Activated naive CD4-positive, alpha-beta T cell treated with anti-CD3 and anti-CD28 coated beads, Interleukin-2, amount 10 ng/mL, durations not matched to agents 7 days and 5 days (primary cell): ENCODE measurements at regions not wholly inside any gene's neighbourhood (a gene's known extent, or its start where the extent isn't known, plus 50 kb on each side); places are given as distances from the start of the nearest gene placed in this dataset.

ENCODE experiments used
- CTCF ChIA-PET: fragments of 350-600 bp; sonication (Branson Sonifier 250); formaldehyde crosslinking; loops from one replicate; lab custom pipeline; 2021; ENCODE audit warnings: antibody characterized with exemption; lab: Charles Lee
- DNase-seq: peaks from one replicate; pipeline ENCODE4 v3.0.0-alpha.2; 2020
- H3K27ac Mint-ChIP-seq: one replicate; pipeline ENCODE4 v1.8.0; 2021; ENCODE audit warnings: mild to moderate bottlenecking, moderate library complexity, mixed read lengths
- H3K27me3 Mint-ChIP-seq: one replicate; pipeline ENCODE4 v1.8.0; 2021; ENCODE audit warnings: mild to moderate bottlenecking, mixed read lengths
- H3K36me3 Mint-ChIP-seq: one replicate; pipeline ENCODE4 v1.8.0; 2021; ENCODE audit warnings: mixed read lengths
- H3K4me1 Mint-ChIP-seq: one replicate; pipeline ENCODE4 v1.8.0; 2021; ENCODE audit warnings: mixed read lengths
- H3K4me3 Mint-ChIP-seq: one replicate; pipeline ENCODE4 v1.8.0; 2021; ENCODE audit warnings: mild to moderate bottlenecking, moderate library complexity, mixed read lengths
- H3K9me3 Mint-ChIP-seq: one replicate; pipeline ENCODE4 v1.8.0; 2021; ENCODE audit warnings: mixed read lengths

DNA sequence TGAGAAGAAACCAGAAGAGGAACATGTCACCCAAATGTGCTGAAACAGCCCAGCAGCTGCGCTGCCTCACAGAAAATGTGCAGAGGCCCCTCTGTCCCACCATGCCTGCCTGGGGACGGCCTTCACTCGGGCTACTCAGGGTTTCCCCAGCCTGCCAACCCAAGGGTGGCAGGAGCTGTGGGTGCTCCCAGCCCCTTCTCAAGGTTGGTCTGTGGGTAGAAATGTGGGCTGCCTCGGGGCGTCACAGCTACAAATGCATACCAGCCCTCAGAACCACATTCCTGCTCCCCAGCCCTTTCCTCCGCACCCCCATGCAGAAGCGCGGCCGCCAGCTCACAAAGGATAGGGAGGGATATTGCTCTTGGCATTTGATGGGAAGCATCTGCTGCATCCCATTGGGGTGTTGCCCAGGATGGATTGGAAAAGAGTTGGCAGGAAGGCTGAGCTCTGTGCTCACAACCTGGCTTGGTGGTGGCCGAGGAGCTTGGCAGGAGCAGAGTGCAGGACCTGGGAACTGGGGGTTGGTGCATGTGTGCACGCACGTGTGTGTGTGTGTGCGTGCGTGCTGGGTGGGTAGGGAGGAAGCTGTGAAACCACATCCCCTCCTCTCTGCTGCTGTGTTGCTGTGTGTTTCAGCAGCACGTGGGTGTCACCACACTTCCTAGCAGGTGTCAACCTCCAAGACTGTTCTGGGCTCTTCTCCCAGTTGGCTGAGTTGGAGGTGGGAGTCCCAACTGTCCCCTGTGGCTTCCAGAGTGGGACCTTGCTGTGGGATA, 304.4 kb downstream of the SEC14L1 start:
- Mint-ChIP-seq H3K9me3 (no peaks in the 10 kb centered on the region), H3K36me3 (peaks cover 40% of the 10 kb centered on the region), H3K27me3 (no peaks in the 10 kb centered on the region), H3K27ac (peak overlapping the region; percentile 98), H3K4me3 (peak overlapping the region; percentile 85), H3K4me1 (peaks cover 100% of the 10 kb centered on the region)
- CTCF ChIA-PET, result interaction anchor here (1.0 to 2.2 kb wide), 8 partner anchors 8 to 113 kb away, joined by 3 to 16 read pairs (median 8); no protein-coding TSS in a partner anchor
- DNase-seq, result peak; percentile 92

DNA sequence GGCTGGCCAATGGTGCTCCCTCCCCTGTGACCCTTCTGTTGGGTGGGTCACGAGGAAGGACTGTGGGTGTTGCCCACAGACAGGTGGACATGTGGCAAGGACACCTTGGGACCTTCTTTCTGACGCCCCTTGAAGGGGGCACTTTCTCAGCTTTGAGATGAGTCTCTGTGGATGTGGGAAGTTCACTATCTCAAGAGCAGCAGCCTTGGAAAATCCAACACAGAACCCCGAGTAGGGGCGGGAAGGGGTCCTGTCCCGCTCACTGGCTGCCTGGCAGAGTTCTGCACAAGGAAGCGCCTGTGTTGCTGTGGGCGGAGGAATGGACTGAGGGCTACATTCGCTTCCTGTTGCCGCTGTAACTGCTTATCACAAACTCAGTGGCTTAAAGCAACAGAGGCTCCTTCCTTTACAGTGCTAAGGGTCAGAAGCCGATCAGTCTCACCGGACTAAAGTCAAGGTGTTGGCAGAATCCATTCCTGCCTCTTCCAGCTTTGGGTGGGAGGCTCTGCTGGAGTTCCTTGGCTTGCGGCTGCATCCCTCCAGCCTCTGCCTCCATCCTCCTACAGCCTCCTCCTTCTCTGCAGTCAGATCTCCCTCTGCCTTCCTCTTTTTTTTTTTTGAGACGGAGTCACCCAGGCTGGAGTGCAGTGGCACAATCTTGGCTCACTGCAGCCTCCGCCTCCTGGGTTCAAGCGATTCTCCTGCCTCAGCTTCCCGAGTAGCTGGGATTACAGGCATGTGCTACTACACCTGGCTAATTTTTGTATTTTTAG, 305.2 kb downstream of the SEC14L1 start:
- CTCF ChIA-PET, result interaction anchor here (1.0 to 2.2 kb wide), 7 partner anchors 8 to 114 kb away, joined by 3 to 16 read pairs (median 8); no protein-coding TSS in a partner anchor
- Mint-ChIP-seq H3K27me3 (no peaks in the 10 kb centered on the region), H3K4me3 (peak overlapping the region; percentile 85), H3K4me1 (peaks cover 98% of the 10 kb centered on the region), H3K9me3 (no peaks in the 10 kb centered on the region), H3K36me3 (peaks cover 43% of the 10 kb centered on the region), H3K27ac (peak overlapping the region; percentile 98)
- peak; percentile 84 for DNase-seq

DNA sequence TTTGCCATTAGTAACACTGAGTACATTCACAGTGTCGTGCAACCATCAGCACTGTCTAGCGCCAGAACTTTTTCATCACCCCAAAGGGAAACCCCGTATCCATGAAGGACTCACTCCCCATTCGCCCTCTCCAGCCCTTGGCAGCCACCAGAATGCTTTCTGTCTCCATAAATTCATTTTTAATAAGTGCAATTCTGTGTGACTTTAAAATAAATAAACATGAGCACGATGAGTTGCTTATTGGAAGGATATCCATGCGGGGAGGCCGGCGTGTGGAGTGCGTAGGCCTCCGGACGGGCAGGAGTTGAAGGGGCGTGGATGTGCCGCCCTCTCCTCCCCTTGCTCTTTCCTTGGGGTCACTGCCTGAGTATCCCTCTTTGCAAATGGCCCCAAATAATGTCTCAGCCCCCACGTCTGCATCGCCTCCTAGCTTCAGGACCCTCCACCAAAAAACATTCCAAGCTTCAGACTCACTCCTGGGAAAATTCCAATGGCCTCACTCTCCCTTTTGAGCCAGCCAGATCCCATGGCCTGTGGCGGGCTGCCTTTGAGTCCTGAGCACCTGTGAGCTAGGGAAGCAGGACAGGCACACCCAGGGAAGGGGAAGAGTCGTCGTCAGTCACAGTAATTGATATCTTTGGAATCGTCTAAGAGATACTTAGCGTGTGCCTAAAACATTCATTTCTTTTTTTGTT, 306.3 kb downstream of the SEC14L1 start:
- Mint-ChIP-seq H3K4me1 (peaks cover 90% of the 10 kb centered on the region), H3K36me3 (peaks cover 48% of the 10 kb centered on the region), H3K9me3 (no peaks in the 10 kb centered on the region), H3K27ac (peak overlapping the region; percentile 98), H3K27me3 (no peaks in the 10 kb centered on the region), H3K4me3 (peak overlapping the region; percentile 85)
- CTCF ChIA-PET, result interaction anchor here (1.0 kb wide), 1 partner anchor 17 kb away, joined by 3 read pairs; no protein-coding TSS in a partner anchor
- no peak for DNase-seq

DNA sequence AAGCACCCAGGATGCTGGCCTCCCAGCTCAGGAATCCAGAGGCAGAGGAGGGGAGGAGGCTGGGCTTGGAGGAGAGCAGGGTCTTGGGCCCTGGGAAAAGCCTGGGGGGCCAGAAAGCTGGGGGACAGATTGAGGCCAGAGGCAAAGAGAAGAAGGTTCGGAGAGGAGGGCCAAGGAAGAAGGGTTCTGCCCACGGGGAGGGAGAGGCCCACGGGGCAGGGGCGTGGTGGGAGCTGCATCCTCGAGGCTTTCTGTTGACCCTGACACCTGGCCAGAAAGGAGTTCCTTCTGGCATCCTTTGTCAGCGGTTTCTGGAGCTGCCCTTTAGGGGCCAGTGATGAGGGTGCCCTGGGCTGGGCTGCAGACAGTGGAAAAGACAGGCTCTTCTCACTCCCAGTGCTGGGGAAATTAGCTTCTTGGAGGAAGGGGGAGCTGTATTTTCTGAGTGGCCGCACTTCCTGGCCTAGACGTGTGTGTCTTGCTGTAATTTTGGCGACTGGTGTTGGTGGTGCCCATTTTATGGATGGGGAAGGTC, 308.7 kb downstream of the SEC14L1 start:
- CTCF ChIA-PET, result interaction anchor here (1.1 to 1.7 kb wide), 3 partner anchors 19 to 46 kb away, joined by 3 to 10 read pairs (median 4); no protein-coding TSS in a partner anchor
- H3K4me1 Mint-ChIP-seq, result peaks cover 78% of the 10 kb centered on the region
- H3K9me3 Mint-ChIP-seq, result no peaks in the 10 kb centered on the region
- peak overlapping the region; percentile 94 for H3K27ac Mint-ChIP-seq
- H3K27me3 Mint-ChIP-seq, result no peaks in the 10 kb centered on the region
- DNase-seq, result no peak
- H3K4me3 Mint-ChIP-seq, result peak overlapping the region; percentile 100
- peaks cover 61% of the 10 kb centered on the region for H3K36me3 Mint-ChIP-seq

DNA sequence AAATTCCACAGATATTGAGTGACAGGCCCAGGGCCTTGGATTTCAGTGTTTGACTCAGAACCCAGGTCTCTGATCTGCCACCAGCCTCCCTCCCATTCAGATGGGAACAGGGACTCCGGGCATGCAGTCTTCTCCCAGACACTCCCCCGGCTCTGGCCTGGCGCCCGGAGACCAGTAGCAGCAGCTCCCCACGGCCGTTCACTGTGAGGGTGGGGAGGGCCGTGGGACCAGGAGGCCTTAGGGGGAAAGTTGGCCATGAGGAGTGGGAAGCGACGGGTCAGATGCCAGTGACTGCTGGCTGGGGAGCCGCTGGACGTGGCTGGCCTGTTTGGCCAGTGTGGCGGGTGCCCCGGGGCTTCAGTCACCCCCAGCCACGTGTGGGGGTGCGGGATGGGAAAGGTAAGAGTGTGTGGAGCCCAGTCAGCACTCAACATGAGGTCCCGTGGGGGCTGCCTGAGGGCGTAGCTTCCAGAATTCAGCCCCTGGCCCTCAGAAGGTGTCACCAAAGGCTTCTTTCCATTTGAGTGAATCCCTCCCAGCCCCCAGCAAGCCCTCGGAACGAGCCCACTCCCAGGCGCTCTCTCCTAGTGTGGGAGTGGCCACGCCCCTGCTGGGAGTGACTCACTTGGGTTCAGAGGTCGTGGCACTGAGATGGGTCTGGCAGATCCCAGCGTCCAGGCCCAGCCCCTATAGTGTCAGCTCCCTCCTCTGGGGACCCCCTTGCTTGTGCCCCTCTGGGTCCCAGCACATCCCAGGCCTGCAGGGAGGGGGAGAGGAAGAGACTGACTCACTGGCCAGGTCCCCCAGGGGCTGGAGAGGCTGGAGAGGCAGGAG, 309.4 kb downstream of the SEC14L1 start:
- Mint-ChIP-seq H3K9me3 (no peaks in the 10 kb centered on the region), H3K4me1 (peaks cover 71% of the 10 kb centered on the region), H3K27me3 (no peaks in the 10 kb centered on the region), H3K4me3 (peak overlapping the region; percentile 100), H3K27ac (peak overlapping the region; percentile 94), H3K36me3 (peaks cover 68% of the 10 kb centered on the region)
- CTCF ChIA-PET, result interaction anchor here (1.1 to 2.0 kb wide), 7 partner anchors 11 to 50 kb away, joined by 3 to 10 read pairs (median 4); no protein-coding TSS in a partner anchor
- peak; percentile 65 for DNase-seq

DNA sequence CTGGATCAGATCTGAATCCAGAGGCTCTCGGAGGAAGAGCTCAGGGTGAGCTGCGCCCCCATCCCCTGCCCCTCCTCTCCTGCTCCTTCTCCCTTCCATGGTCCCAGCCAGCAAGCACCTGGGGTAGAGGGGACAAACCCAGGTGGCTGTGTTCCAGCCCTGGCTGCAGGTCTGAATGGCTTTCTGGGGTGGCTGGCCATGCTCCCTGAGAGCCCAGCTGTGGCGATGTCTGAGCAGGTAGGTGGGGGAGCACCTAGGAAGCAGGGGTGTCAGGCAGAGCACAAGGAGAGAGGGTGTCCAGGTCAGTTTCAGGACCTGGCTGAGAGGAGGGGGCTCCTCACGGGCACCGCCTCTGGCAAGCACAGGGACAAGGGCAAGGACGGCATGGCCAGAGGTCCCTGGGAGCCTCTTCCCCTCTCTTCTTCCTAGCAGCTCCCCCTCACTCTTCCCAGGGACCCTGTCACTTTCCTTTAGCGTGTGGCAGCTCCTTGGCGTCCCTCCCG, 310.0 kb downstream of the SEC14L1 start:
- DNase-seq, result no peak
- Mint-ChIP-seq H3K4me1 (peaks cover 67% of the 10 kb centered on the region), H3K36me3 (peaks cover 74% of the 10 kb centered on the region), H3K27me3 (no peaks in the 10 kb centered on the region), H3K4me3 (peak overlapping the region; percentile 100), H3K9me3 (no peaks in the 10 kb centered on the region), H3K27ac (peak overlapping the region; percentile 94)
- CTCF ChIA-PET, result interaction anchor here (1.1 to 3.6 kb wide), 7 partner anchors 10 to 119 kb away, joined by 3 to 20 read pairs (median 5); no protein-coding TSS in a partner anchor

DNA sequence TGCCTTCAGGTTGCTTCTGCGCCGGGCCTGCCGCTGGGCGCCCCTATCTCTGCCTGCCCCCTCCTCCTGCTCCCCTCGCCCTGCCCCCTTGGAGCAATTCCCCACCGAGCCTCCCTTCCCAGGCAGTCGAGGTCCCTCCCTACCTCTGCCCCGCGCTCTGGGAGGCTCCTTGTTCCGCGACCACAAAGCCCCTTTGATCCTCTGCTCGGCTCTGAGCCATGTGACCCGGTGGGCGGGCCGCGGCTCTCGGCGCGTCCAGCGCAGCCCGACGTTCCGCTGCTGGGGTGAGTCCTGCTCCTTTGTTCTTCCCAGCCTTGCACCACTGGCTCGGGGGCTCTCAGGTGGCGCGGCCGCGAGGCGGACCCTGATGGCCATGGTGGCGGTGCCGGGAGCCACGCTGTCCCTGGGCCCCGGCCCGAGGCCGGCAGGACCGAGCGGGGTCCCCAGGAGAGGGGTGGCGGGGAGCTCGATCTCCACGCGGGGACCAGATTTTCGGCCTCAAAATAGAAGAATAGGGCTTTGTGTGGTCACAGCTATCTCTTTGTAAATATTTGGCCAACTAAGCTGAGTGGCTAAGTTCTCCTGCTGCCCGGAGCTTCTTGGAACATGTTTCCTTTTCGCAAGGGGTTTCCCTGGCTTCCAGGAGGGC, 310.6 kb downstream of the SEC14L1 start:
- Mint-ChIP-seq H3K27ac (peak overlapping the region; percentile 94), H3K4me3 (peak overlapping the region; percentile 100), H3K27me3 (no peaks in the 10 kb centered on the region), H3K4me1 (peaks cover 62% of the 10 kb centered on the region), H3K9me3 (no peaks in the 10 kb centered on the region), H3K36me3 (peaks cover 76% of the 10 kb centered on the region)
- CTCF ChIA-PET, result interaction anchor here (0.9 to 3.9 kb wide), 9 partner anchors 9 to 120 kb away, joined by 3 to 21 read pairs (median 4); no protein-coding TSS in a partner anchor
- peak; percentile 90 for DNase-seq

DNA sequence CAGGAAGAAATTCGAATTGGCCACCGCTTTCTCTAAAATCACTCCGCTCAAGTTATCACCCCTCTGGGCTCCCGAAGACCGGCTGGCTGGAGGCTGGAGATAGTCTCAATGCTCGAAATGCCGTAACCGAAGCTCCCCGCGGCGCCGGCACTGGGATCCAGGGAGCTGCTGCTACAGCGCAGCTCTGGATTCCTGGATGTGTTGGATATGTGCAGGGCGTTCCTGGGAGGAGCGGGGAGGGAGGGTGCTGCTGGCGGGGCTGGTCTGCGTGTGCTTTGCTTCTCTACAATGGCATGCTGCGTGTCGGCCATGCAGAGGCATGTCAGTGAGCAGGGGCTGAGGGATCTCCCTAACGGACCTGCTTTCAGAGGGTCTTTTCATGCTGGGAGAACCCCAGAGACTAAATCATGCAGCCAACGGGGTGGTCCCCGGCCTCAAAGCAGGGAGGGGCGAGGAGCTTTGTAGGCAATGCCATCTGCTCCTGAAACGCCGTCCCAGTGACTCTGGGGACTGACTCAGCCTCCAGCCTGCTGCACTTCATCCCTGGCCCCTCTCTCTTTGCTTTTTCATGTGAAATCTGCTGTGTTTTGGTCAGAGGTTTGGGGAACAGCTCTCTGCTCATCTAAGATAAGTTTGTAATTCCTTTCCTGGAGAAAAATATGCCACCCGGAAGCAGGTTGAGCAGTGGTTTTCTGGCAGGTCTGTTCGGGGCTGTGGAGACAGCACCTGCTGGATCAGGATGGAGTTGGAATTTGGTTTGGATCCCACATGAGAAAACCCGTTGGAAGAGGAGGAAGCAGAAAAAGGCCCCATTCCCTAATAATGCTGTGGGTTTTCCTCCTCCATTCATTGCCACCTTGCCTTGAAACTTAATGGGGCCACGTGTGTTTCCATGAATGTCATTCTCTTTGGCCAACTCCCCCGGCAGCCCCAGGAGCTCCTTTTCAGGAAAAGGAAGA, 311.4 kb downstream of the SEC14L1 start:
- Mint-ChIP-seq H3K4me3 (peak overlapping the region; percentile 100), H3K36me3 (peaks cover 74% of the 10 kb centered on the region)
- CTCF ChIA-PET, result interaction anchor here (0.9 to 3.9 kb wide), 7 partner anchors 8 to 121 kb away, joined by 3 to 21 read pairs (median 5); no protein-coding TSS in a partner anchor

DNA sequence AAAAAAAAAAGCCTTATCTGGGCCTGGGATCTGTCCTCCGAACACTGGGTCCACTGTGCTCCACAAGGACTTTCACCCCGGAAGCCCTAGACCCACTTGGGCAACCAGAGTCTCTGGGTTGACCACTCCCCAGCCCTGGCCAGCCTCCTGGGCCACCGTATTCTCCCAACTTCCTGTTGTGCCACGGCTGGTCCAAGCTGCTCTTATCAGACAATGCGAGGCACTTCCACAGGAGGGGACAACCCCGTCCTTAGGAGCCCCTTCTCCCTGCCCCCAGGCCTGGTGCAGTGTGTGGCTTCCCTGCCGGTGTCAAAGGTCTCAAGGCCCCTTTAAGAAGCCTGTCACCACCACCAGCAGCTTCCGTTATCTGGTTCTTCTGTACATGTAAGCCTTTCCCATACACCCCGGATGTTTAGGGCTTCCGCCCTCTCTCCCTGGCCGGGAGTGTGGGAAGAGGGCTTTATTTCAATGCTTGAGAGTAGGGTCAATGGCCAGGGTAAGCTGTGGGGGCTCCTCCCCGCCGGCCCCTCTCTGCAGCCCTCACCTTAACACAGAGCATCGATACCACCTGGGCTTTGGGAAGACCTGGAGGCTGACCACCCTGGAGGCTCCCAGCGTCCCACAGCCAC, 313.0 kb downstream of the SEC14L1 start:
- H3K27me3 Mint-ChIP-seq, result no peaks in the 10 kb centered on the region
- peak; percentile 79 for DNase-seq

More for the DNA sequence above, 311.4 kb downstream of the SEC14L1 start:
- peak; percentile 51 for DNase-seq
- Mint-ChIP-seq H3K4me1 (peaks cover 61% of the 10 kb centered on the region), H3K9me3 (no peaks in the 10 kb centered on the region), H3K27me3 (no peaks in the 10 kb centered on the region), H3K27ac (peak overlapping the region; percentile 94)

DNA sequence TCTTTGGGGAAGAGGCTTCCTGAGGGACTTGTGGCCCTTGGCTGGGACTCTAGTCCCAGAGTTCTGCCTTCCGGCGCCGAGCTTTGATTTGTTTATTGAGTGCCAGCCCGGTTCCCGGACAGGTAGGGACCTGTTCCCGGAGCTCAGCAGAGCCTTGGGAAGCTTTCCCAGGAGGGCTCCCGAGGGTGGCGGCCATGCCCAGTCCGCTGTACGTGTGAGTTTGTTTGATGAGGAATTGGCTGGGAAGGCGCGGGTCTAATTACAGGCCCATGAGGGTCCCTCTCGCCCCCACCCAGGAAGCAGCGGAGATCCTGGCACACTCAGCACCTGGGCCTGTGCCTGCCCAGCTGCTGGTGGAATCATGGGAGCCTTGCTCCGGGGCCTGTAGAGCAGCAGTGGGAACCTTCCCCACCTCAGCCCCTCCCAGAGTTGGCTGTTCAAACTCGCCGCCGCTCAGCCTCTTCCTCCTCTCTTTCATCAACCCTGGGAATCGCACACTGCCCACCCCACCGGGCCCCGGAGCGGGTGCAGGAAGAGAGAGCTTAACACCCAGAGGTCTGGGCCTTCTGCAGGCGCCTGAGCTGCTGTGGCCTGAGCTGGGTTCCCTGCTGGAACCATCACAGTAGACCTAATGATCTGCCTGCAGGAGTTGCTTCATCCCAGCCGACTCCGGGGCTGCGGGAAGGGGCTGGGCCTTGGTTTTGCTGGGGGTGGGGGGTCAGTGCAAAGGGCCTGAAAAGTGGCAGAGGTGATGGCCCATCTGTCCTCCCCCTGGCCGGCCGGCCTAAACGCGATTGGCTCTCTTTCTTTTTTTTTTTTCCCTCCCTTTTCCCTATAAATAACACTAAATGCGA, 313.7 kb downstream of the SEC14L1 start:
- H3K4me3 Mint-ChIP-seq, result peak overlapping the region; percentile 100
- H3K27me3 Mint-ChIP-seq, result no peaks in the 10 kb centered on the region
- H3K4me1 Mint-ChIP-seq, result peaks cover 59% of the 10 kb centered on the region
- H3K9me3 Mint-ChIP-seq, result no peaks in the 10 kb centered on the region
- H3K27ac Mint-ChIP-seq, result peak overlapping the region; percentile 94
- DNase-seq, result peak; percentile 48
- peaks cover 81% of the 10 kb centered on the region for H3K36me3 Mint-ChIP-seq
- CTCF ChIA-PET, result interaction anchor here (1.0 to 3.9 kb wide), 6 partner anchors 9 to 40 kb away, joined by 3 to 21 read pairs (median 7); no protein-coding TSS in a partner anchor

More for the DNA sequence above, 313.0 kb downstream of the SEC14L1 start:
- Mint-ChIP-seq H3K9me3 (no peaks in the 10 kb centered on the region), H3K27ac (peak overlapping the region; percentile 94), H3K4me1 (peaks cover 59% of the 10 kb centered on the region), H3K4me3 (peak overlapping the region; percentile 100), H3K36me3 (peaks cover 79% of the 10 kb centered on the region)
- CTCF ChIA-PET, result interaction anchor here (1.0 to 3.9 kb wide), 8 partner anchors 8 to 123 kb away, joined by 3 to 21 read pairs (median 5); no protein-coding TSS in a partner anchor
